SKM-1 treated with dmso at 0.1 percent for 144 hours (cell line): ENCODE measurements at regions not wholly inside any gene's neighbourhood (a gene's known extent, or its start where the extent isn't known, plus 50 kb on each side); places are given as distances from the start of the nearest gene placed in this dataset.
"Not testable (repeated sequence)": the region's sequence is repeated elsewhere in the genome, so short reads cannot be mapped to it uniquely, and the experiment has no call there.

Experiments used
- DNase-seq: peaks from one replicate; lab custom pipeline; 2025; ENCODE audit not compliant: unreplicated experiment; lab: John Stamatoyannopoulos, UW

- DNase-seq: no peak
These were observed 128.8 kb downstream of the SLC24A2 start for GRCh38 chr9:19660019-19660418.

- no peak for DNase-seq
These were observed 132.1 kb downstream of the SLC24A2 start for GRCh38 chr9:19656704-19657103.

- no peak for DNase-seq
These were observed 137.2 kb downstream of the SLC24A2 start for GRCh38 chr9:19651681-19652080.

- DNase-seq: no peak
These were observed 138.5 kb downstream of the SLC24A2 start for GRCh38 chr9:19650312-19650711.

GRCh38 chr9:19649336-19650041 lies 139.3 kb downstream of the SLC24A2 start:
- no peak for DNase-seq

GRCh38 chr9:19648672-19649071 lies 140.2 kb downstream of the SLC24A2 start:
- no peak for DNase-seq

GRCh38 chr9:19643875-19644274 lies 145.0 kb downstream of the SLC24A2 start:
- no peak for DNase-seq

- no peak for DNase-seq
These were observed 146.6 kb downstream of the SLC24A2 start for GRCh38 chr9:19642256-19642655.

GRCh38 chr9:19641046-19641445 lies 147.8 kb downstream of the SLC24A2 start:
- no peak for DNase-seq

GRCh38 chr9:19640014-19640413 lies 148.8 kb downstream of the SLC24A2 start:
- DNase-seq: no peak

GRCh38 chr9:19637084-19637483 lies 151.8 kb downstream of the SLC24A2 start:
- DNase-seq: no peak

GRCh38 chr9:19634881-19635280 lies 154.0 kb downstream of the SLC24A2 start:
- DNase-seq: no peak

GRCh38 chr9:19631181-19631580 lies 157.7 kb downstream of the SLC24A2 start:
- DNase-seq: peak; percentile 77

- peak; percentile 89 for DNase-seq
These were observed 158.1 kb downstream of the SLC24A2 start for GRCh38 chr9:19630760-19631159.

GRCh38 chr9:19629488-19629887 lies 159.3 kb downstream of the SLC24A2 start:
- DNase-seq: no peak

GRCh38 chr9:19625426-19625825 lies 163.4 kb downstream of the SLC24A2 start:
- not testable (repeated sequence) for DNase-seq

GRCh38 chr9:19624519-19624918 lies 164.3 kb downstream of the SLC24A2 start:
- peak; percentile 3 for DNase-seq

- no peak for DNase-seq
These were observed 164.9 kb downstream of the SLC24A2 start for GRCh38 chr9:19623941-19624340.

GRCh38 chr9:19620326-19620725 lies 168.5 kb downstream of the SLC24A2 start:
- no peak for DNase-seq

GRCh38 chr9:19619221-19619620 lies 169.6 kb downstream of the SLC24A2 start:
- no peak for DNase-seq

GRCh38 chr9:19618816-19619215 lies 170.0 kb downstream of the SLC24A2 start:
- DNase-seq: no peak

- DNase-seq: no peak
These were observed 173.7 kb downstream of the SLC24A2 start for GRCh38 chr9:19615036-19615624.

GRCh38 chr9:19614294-19614693 lies 174.5 kb downstream of the SLC24A2 start:
- DNase-seq: no peak
